ENCODE measurements at regions not wholly inside any gene's neighbourhood (a gene's known extent, or its start where the extent isn't known, plus 50 kb on each side); places are given as distances from the start of the nearest gene placed in this dataset.

DNA sequence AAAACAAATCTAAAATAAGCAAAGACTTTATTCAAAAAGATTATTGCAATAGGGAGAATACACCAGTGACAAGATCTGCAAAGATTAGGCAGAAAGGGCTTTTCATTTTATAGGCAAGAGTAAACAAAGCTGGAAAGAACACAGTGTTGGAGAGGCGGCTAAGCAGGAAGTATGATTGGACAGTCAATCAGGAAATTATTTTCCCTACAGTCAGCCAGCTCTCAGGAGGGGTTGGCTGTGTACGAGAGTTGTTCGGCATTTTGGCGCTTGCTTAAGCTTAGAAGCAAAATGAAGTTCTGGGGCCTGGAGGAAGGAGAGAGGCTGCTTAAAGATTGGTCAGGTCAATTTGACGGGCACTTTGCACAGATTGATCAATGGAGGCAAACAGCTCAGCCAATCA, 1030.5 kb downstream of the TLE4 start:
- no peak for DNase-seq
- no peaks in the 10 kb centered on the region for H3K9me3 ChIP-seq
- TF ChIP-seq, protein P1, sequence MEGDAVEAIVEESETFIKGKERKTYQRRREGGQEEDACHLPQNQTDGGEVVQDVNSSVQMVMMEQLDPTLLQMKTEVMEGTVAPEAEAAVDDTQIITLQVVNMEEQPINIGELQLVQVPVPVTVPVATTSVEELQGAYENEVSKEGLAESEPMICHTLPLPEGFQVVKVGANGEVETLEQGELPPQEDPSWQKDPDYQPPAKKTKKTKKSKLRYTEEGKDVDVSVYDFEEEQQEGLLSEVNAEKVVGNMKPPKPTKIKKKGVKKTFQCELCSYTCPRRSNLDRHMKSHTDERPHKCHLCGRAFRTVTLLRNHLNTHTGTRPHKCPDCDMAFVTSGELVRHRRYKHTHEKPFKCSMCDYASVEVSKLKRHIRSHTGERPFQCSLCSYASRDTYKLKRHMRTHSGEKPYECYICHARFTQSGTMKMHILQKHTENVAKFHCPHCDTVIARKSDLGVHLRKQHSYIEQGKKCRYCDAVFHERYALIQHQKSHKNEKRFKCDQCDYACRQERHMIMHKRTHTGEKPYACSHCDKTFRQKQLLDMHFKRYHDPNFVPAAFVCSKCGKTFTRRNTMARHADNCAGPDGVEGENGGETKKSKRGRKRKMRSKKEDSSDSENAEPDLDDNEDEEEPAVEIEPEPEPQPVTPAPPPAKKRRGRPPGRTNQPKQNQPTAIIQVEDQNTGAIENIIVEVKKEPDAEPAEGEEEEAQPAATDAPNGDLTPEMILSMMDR (IDR thresholded peaks at IDR 0.05), result no peak
- H3K36me3 ChIP-seq (ENCODE audit: low read depth), result no peaks in the 10 kb centered on the region
- no peak overlapping the region for H3K4me3 ChIP-seq
- no peak for ATAC-seq
- intact Hi-C loops (cut with DNase I, micrococcal nuclease), result no loop called here
- no peaks in the 10 kb centered on the region for H3K4me1 ChIP-seq (ENCODE audit: low read depth)

DNA sequence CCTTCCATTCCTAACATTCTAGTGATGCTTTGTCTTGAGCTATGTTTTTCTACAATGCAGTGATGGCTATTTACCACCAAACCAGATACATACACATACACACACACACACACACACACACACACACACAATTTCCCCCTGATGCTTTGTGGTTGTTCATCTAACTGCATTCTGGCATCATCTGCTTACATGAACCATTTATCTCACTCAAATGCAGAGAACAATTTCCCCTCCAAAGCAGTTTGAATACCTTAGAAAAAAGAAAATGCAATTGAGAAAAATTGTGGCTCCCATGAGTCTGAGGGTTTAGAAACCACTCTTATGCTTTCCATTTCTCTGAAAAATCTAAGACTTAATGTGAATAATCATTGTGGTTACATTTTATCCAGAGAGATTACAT, 1024.8 kb downstream of the TLE4 start:
- Histone ChIP-seq H3K4me1 (ENCODE audit: low read depth) (no peaks in the 10 kb centered on the region), H3K9me3 (no peaks in the 10 kb centered on the region), H3K36me3 (ENCODE audit: low read depth) (no peaks in the 10 kb centered on the region), H3K4me3 (no peak overlapping the region)
- DNase-seq (no peak), ATAC-seq (no peak)
- intact Hi-C loops (cut with DNase I, micrococcal nuclease), result no loop called here
- TF ChIP-seq, protein P1 (IDR thresholded peaks at IDR 0.05), result no peak

DNA sequence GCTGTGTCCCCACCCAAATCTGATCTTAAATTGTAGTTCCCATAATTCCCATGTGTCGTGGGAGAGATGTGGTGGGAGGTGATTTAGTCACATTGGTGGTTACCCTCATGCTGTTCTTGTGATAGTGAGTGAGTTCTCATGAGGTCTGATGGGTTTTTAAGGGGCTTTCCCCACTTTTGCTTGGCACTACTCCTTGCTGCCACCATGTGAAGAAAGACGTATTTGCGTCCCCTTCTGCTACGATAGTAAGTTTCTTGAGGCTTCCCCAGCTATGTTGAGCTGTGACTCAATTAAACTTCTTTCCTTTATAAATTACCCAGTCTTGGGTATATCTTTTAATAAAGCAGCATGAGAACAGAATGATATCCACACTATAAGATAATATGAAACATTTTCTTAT, 1023.4 kb downstream of the TLE4 start:
- TF ChIP-seq, protein P1 (IDR thresholded peaks at IDR 0.05), result no peak
- Histone ChIP-seq H3K4me3 (no peak overlapping the region), H3K36me3 (ENCODE audit: low read depth) (no peaks in the 10 kb centered on the region), H3K9me3 (no peaks in the 10 kb centered on the region), H3K4me1 (ENCODE audit: low read depth) (no peaks in the 10 kb centered on the region)
- intact Hi-C loops (cut with DNase I, micrococcal nuclease), result no loop called here
- DNase-seq, result no peak
- ATAC-seq, result no peak

DNA sequence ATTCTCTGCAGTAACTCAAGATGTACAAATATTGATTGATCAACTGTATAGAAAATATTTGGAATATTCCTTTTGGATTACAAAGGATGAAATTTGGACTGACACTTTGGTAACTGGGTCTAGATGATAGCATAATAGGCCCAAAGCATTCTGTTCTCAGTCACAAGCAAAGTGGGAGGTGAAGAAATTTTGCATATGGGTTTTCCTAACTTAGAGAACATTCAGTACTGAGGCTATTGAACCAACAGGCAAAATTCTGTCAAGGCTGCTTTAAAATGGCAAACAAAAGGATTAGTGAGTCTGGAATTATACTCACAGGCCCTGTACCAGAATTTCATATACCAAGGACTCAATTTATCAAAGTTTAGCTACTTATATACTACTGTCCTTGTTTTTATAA, 1020.6 kb downstream of the TLE4 start:
- no peak overlapping the region for H3K4me3 ChIP-seq
- TF ChIP-seq, protein P1 (IDR thresholded peaks at IDR 0.05), result no peak
- intact Hi-C loops (cut with DNase I, micrococcal nuclease), result no loop called here
- H3K4me1 ChIP-seq (ENCODE audit: low read depth), result no peaks in the 10 kb centered on the region
- no peak for ATAC-seq
- no peaks in the 10 kb centered on the region for H3K9me3 ChIP-seq
- no peak for DNase-seq
- no peaks in the 10 kb centered on the region for H3K36me3 ChIP-seq (ENCODE audit: low read depth)

DNA sequence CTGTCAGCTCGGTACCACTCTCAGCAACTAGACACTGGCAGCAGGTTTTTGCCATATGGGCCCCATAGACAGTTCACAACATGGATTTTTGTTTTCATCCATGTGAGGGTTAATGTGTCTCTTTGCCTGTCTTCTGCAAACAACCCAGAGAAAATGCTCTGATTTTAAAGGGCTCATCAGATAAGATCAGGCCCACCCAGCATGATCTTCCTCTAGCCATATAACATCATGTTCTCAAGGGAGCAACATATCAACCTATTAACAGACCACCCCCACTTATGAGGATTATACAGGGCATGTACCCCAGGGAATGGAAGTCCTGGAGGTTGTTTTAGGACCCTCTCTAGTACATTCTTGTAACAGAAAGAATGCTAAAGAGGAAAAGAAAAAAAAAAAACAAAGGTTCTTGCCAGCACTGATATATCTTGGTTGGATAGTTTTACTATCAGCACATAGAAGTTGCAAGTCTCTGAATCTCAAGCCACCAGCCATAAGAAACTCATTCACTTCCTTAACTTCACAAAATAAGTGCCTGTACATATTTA, 1015.1 kb downstream of the TLE4 start:
- TF ChIP-seq, protein P1 (IDR thresholded peaks at IDR 0.05), result no peak
- Histone ChIP-seq H3K4me1 (ENCODE audit: low read depth) (no peaks in the 10 kb centered on the region), H3K36me3 (ENCODE audit: low read depth) (no peaks in the 10 kb centered on the region), H3K9me3 (no peaks in the 10 kb centered on the region), H3K4me3 (no peak overlapping the region)
- ATAC-seq, result no peak
- intact Hi-C loops (cut with DNase I, micrococcal nuclease), result no loop called here
- no peak for DNase-seq

DNA sequence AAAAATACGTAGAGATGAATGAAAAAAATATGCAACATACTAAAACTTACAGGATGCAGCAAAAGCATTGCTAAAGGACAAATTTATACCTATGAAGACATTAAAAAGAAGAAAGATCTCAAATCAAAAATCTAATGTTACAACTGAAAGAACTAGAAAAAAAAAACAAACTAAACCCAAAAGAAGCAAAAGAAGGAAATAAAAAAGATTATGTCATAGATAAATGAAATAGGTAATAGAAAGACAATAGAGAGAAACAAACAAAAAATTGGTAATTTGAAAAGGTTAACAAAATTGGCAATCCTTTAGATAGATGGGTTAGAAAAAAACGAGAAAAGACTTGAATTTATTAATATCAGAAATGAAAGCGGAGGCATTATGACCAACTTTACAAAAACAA, 1000.2 kb downstream of the TLE4 start:
- ATAC-seq, result no peak
- no peak for DNase-seq
- intact Hi-C loops (cut with DNase I, micrococcal nuclease), result no loop called here
- H3K9me3 ChIP-seq, result peaks cover 21% of the 10 kb centered on the region
- TF ChIP-seq, protein P1 (IDR thresholded peaks at IDR 0.05), result no peak
- H3K4me1 ChIP-seq (ENCODE audit: low read depth), result no peaks in the 10 kb centered on the region
- no peak overlapping the region for H3K4me3 ChIP-seq
- H3K36me3 ChIP-seq (ENCODE audit: low read depth), result no peaks in the 10 kb centered on the region
